ENCODE measurements at regions not wholly inside any gene's neighbourhood (a gene's known extent, or its start where the extent isn't known, plus 50 kb on each side); places are given as distances from the start of the nearest gene placed in this dataset.

GRCh38 chr6:133705066-133705465 is 183.8 kb upstream of the TCF21 start:
- no peak overlapping the region for H3K9ac ChIP-seq (ENCODE audit: low read depth in 1 of 2, low read length in 2 of 2)
- TF ChIP-seq HNF4G (IDR thresholded peaks at IDR 0.05) (no peak), HNF4A (conservative IDR thresholded peaks at IDR 0.05) (no peak), JUND (IDR thresholded peaks at IDR 0.05) (no peak), SP1 (IDR thresholded peaks at IDR 0.05) (no peak), EGR1 (IDR thresholded peaks at IDR 0.05; ENCODE audit: low read depth in 2 of 2) (no peak), FOXA1 (IDR thresholded peaks at IDR 0.05) (no peak), YY1 (IDR thresholded peaks at IDR 0.05) (no peak), RXRA (IDR thresholded peaks at IDR 0.05) (no peak)
- TF ChIP-seq, protein P1, sequence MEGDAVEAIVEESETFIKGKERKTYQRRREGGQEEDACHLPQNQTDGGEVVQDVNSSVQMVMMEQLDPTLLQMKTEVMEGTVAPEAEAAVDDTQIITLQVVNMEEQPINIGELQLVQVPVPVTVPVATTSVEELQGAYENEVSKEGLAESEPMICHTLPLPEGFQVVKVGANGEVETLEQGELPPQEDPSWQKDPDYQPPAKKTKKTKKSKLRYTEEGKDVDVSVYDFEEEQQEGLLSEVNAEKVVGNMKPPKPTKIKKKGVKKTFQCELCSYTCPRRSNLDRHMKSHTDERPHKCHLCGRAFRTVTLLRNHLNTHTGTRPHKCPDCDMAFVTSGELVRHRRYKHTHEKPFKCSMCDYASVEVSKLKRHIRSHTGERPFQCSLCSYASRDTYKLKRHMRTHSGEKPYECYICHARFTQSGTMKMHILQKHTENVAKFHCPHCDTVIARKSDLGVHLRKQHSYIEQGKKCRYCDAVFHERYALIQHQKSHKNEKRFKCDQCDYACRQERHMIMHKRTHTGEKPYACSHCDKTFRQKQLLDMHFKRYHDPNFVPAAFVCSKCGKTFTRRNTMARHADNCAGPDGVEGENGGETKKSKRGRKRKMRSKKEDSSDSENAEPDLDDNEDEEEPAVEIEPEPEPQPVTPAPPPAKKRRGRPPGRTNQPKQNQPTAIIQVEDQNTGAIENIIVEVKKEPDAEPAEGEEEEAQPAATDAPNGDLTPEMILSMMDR (IDR thresholded peaks at IDR 0.05; ENCODE audit: low read depth, low read length, missing input control) = no peak
- TF ChIP-seq, protein P2, sequence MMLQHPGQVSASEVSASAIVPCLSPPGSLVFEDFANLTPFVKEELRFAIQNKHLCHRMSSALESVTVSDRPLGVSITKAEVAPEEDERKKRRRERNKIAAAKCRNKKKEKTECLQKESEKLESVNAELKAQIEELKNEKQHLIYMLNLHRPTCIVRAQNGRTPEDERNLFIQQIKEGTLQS (IDR thresholded peaks at IDR 0.05) = no peak
- TF ChIP-seq, protein P3, sequence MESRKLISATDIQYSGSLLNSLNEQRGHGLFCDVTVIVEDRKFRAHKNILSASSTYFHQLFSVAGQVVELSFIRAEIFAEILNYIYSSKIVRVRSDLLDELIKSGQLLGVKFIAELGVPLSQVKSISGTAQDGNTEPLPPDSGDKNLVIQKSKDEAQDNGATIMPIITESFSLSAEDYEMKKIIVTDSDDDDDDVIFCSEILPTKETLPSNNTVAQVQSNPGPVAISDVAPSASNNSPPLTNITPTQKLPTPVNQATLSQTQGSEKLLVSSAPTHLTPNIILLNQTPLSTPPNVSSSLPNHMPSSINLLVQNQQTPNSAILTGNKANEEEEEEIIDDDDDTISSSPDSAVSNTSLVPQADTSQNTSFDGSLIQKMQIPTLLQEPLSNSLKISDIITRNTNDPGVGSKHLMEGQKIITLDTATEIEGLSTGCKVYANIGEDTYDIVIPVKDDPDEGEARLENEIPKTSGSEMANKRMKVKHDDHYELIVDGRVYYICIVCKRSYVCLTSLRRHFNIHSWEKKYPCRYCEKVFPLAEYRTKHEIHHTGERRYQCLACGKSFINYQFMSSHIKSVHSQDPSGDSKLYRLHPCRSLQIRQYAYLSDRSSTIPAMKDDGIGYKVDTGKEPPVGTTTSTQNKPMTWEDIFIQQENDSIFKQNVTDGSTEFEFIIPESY (IDR thresholded peaks at IDR 0.05) = no peak
- TF ChIP-seq, protein P4, sequence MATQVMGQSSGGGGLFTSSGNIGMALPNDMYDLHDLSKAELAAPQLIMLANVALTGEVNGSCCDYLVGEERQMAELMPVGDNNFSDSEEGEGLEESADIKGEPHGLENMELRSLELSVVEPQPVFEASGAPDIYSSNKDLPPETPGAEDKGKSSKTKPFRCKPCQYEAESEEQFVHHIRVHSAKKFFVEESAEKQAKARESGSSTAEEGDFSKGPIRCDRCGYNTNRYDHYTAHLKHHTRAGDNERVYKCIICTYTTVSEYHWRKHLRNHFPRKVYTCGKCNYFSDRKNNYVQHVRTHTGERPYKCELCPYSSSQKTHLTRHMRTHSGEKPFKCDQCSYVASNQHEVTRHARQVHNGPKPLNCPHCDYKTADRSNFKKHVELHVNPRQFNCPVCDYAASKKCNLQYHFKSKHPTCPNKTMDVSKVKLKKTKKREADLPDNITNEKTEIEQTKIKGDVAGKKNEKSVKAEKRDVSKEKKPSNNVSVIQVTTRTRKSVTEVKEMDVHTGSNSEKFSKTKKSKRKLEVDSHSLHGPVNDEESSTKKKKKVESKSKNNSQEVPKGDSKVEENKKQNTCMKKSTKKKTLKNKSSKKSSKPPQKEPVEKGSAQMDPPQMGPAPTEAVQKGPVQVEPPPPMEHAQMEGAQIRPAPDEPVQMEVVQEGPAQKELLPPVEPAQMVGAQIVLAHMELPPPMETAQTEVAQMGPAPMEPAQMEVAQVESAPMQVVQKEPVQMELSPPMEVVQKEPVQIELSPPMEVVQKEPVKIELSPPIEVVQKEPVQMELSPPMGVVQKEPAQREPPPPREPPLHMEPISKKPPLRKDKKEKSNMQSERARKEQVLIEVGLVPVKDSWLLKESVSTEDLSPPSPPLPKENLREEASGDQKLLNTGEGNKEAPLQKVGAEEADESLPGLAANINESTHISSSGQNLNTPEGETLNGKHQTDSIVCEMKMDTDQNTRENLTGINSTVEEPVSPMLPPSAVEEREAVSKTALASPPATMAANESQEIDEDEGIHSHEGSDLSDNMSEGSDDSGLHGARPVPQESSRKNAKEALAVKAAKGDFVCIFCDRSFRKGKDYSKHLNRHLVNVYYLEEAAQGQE (IDR thresholded peaks at IDR 0.05) = no peak
- H3K4me3 ChIP-seq (ENCODE audit: low read depth in 1 of 3, low read length in 3 of 3) = no peak overlapping the region
- no peaks in the 10 kb centered on the region for H3K4me1 ChIP-seq (ENCODE audit: control insufficient read depth in 4 of 4, insufficient read depth in 4 of 4, low read length in 3 of 4)
- peaks cover 0 to 7% (median 1%) of the 10 kb centered on the region in 4 donors for H3K27me3 ChIP-seq (ENCODE audit: control insufficient read depth in 4 of 4, insufficient read depth in 4 of 4, low read length in 3 of 4)
- DNase-seq (ENCODE audit: low spot score) = no peak
- no peak overlapping the region for H3K27ac ChIP-seq (ENCODE audit: low read depth in 1 of 2, low read length in 2 of 2)
- no peaks in the 10 kb centered on the region for H3K36me3 ChIP-seq (ENCODE audit: control insufficient read depth in 4 of 4, insufficient read depth in 3 of 4, low read depth in 1 of 4, low read length in 3 of 4)
- no peaks in the 10 kb centered on the region for H3K9me3 ChIP-seq (ENCODE audit: control insufficient read depth in 4 of 4, low read length in 3 of 4)
- 71% methylated on average over 1 of the region's 1 CpG for WGBS

GRCh38 chr6:133705731-133706130 is 183.2 kb upstream of the TCF21 start:
- no peak for DNase-seq (ENCODE audit: low spot score)
- no peak overlapping the region for H3K4me3 ChIP-seq (ENCODE audit: low read depth in 1 of 3, low read length in 3 of 3)
- H3K9me3 ChIP-seq (ENCODE audit: control insufficient read depth in 4 of 4, low read length in 3 of 4) = no peaks in the 10 kb centered on the region
- H3K36me3 ChIP-seq (ENCODE audit: control insufficient read depth in 4 of 4, insufficient read depth in 3 of 4, low read depth in 1 of 4, low read length in 3 of 4) = no peaks in the 10 kb centered on the region
- H3K9ac ChIP-seq (ENCODE audit: low read depth in 1 of 2, low read length in 2 of 2) = no peak overlapping the region
- H3K4me1 ChIP-seq (ENCODE audit: control insufficient read depth in 4 of 4, insufficient read depth in 4 of 4, low read length in 3 of 4) = no peaks in the 10 kb centered on the region
- H3K27me3 ChIP-seq (ENCODE audit: control insufficient read depth in 4 of 4, insufficient read depth in 4 of 4, low read length in 3 of 4) = peaks cover 0 to 7% (median 1%) of the 10 kb centered on the region in 4 donors
- 66% methylated on average over 2 of the region's 2 CpGs for WGBS
- no peak overlapping the region for H3K27ac ChIP-seq (ENCODE audit: low read depth in 1 of 2, low read length in 2 of 2)
- TF ChIP-seq SP1 (IDR thresholded peaks at IDR 0.05) (no peak), JUND (IDR thresholded peaks at IDR 0.05) (no peak), HNF4G (IDR thresholded peaks at IDR 0.05) (no peak), TAF1 (conservative IDR thresholded peaks at IDR 0.05) (no peak), RAD21 (IDR thresholded peaks at IDR 0.05) (no peak), HNF4A (conservative IDR thresholded peaks at IDR 0.05) (no peak), NR2F2 (IDR thresholded peaks at IDR 0.05) (no peak), FOXA1 (IDR thresholded peaks at IDR 0.05) (no peak), GABPA (IDR thresholded peaks at IDR 0.05 in 1 of 2, conservative IDR thresholded peaks at IDR 0.05 in 1 of 2) (no peak), FOXA2 (IDR thresholded peaks at IDR 0.05) (no peak), RXRA (IDR thresholded peaks at IDR 0.05) (no peak), EGR1 (IDR thresholded peaks at IDR 0.05; ENCODE audit: low read depth in 2 of 2) (no peak), YY1 (IDR thresholded peaks at IDR 0.05) (no peak)
- TF ChIP-seq, protein P4 (IDR thresholded peaks at IDR 0.05) = no peak
- TF ChIP-seq, protein P5, sequence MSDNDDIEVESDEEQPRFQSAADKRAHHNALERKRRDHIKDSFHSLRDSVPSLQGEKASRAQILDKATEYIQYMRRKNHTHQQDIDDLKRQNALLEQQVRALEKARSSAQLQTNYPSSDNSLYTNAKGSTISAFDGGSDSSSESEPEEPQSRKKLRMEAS (IDR thresholded peaks at IDR 0.05) = no peak
- TF ChIP-seq, protein P2 (IDR thresholded peaks at IDR 0.05) = no peak
- TF ChIP-seq, protein P3 (IDR thresholded peaks at IDR 0.05) = no peak
